Fibroblast of villous mesenchyme (primary cell): ENCODE measurements at regions not wholly inside any gene's neighbourhood (a gene's known extent, or its start where the extent isn't known, plus 50 kb on each side); places are given as distances from the start of the nearest gene placed in this dataset.

ENCODE experiments used
- DNase-seq: peaks from one replicate; pipeline ENCODE4 v3.0.0-alpha.2; 2010; ENCODE audit warnings: low read depth
- H3K4me3 ChIP-seq: 2 replicates; pipeline ENCODE4 v1.5.1; 2011; ENCODE audit warnings: low read depth, mild to moderate bottlenecking, low read length
- TF ChIP-seq, protein P1 (sequence below): IDR thresholded peaks from 2 replicates; pipeline ENCODE4 v1.5.1; 2012; ENCODE audit warnings: low read depth, mild to moderate bottlenecking, low read length; ENCODE audit not compliant: insufficient read depth

- no peak overlapping the region for H3K4me3 ChIP-seq
- DNase-seq = no peak
- TF ChIP-seq, protein P1, sequence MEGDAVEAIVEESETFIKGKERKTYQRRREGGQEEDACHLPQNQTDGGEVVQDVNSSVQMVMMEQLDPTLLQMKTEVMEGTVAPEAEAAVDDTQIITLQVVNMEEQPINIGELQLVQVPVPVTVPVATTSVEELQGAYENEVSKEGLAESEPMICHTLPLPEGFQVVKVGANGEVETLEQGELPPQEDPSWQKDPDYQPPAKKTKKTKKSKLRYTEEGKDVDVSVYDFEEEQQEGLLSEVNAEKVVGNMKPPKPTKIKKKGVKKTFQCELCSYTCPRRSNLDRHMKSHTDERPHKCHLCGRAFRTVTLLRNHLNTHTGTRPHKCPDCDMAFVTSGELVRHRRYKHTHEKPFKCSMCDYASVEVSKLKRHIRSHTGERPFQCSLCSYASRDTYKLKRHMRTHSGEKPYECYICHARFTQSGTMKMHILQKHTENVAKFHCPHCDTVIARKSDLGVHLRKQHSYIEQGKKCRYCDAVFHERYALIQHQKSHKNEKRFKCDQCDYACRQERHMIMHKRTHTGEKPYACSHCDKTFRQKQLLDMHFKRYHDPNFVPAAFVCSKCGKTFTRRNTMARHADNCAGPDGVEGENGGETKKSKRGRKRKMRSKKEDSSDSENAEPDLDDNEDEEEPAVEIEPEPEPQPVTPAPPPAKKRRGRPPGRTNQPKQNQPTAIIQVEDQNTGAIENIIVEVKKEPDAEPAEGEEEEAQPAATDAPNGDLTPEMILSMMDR = no peak
These were observed 54.5 kb upstream of the BTC start for GRCh38 chr4:74848774-74849173.

DNA sequence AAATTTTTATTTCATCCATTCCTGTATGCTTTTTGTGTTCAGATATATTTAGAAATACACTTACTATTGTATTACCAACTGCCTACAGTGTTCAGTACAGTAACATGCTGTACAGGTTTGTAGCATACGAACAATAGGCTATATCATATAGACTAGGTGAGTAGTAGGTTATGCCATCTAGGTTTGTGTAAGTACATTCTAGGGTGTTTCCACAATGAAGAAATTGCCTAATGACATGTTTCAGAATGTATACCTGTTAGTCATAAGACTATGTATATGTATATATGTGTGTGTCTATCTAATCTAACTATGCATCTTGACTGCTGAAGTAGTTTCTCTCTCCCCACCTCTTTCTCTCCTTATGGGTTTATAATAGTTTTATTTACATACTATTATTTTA is 51.5 kb upstream of the BTC start:
- DNase-seq = no peak
- H3K4me3 ChIP-seq = no peak overlapping the region
- TF ChIP-seq, protein P1 = no peak
